NOMO-1 treated with DMSO at 0.1 percent for 48 hours (cell line): ENCODE measurements at regions not wholly inside any gene's neighbourhood (a gene's known extent, or its start where the extent isn't known, plus 50 kb on each side); places are given as distances from the start of the nearest gene placed in this dataset.
"Not testable (repeated sequence)": the region's sequence is repeated elsewhere in the genome, so short reads cannot be mapped to it uniquely, and the experiment has no call there.

ENCODE experiments used
- DNase-seq: peaks from one replicate; lab custom pipeline; 2025; ENCODE audit not compliant: unreplicated experiment; lab: John Stamatoyannopoulos, UW

DNA sequence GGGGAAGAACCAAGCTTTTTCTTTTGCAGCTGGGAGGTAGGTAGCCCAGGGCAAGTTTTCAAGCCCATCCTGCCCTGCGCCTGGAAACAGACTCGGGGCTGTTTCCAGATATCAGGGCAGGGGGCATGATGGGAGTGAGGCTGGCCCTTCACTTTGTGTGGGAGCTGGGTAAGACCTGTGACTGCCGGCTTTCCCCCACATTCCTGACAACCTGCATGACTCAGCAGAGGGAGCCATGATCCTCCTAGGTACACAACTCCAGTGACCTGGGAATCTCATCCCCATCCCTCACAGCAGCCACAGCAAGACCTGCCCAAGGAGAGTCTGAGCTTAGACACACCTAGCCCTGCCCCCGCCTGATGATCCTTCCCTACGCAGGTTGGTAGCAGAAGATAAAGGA lies 280.8 kb downstream of the SOX4 start:
- DNase-seq: no peak

DNA sequence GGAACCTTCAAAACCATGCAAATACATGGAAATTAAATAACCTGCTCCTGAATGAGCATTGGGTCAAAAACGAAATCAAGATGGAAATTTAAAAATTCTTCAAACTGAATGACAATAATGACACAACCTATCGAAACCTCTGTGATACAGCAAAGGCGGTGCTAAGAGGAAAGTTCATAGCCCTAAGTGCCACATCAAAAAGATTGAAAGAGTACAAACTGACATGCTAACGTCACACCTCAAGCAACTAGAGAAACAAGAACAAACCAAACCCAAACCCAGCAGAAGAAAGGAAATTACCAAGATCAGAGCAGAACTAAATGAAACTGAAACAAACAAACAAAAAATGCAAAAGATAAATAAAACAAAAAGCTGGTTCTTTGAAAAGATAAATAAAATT lies 283.5 kb downstream of the SOX4 start:
- not testable (repeated sequence) for DNase-seq

DNA sequence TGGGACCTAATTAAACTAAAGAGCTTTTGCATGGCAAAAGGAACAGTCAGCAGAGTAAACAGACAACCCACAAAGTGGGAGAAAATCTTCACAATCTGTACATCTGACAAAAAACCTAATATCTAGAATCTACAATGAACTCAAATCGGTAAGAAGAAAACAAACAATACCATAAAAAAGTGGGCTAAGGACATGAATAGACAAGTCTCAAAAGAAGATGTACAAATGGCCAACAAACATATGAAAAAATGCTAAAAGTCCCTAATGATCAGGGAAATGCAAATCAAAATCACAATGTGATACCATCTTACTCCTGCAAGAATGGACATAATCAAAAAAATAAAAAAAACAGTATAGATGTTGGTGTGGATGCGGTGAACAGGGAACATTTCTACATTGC lies 286.7 kb downstream of the SOX4 start:
- not testable (repeated sequence) for DNase-seq

DNA sequence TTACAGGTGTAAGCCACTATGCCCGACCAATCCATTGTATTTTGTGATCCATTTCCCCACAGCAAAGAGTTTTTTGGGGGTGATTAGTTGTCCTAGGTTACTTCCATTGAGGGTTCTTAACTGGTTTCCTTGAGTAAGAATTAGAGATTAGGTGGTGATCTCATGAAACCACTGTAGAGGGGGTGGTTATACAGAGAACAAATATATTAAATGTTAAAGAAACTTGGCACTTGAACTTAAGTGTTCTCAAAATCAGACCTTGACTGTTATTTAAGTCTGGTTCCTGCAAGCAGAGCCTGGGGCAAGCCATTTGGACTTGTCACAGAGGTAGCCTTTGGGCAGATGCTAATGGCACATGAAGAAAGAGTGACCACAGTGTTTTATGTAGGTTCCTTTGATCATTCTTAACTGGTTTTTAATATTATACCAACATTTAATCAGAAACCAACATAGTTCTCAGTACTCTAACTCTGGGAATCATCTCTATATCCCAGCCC lies 288.5 kb downstream of the SOX4 start:
- DNase-seq: no peak

DNA sequence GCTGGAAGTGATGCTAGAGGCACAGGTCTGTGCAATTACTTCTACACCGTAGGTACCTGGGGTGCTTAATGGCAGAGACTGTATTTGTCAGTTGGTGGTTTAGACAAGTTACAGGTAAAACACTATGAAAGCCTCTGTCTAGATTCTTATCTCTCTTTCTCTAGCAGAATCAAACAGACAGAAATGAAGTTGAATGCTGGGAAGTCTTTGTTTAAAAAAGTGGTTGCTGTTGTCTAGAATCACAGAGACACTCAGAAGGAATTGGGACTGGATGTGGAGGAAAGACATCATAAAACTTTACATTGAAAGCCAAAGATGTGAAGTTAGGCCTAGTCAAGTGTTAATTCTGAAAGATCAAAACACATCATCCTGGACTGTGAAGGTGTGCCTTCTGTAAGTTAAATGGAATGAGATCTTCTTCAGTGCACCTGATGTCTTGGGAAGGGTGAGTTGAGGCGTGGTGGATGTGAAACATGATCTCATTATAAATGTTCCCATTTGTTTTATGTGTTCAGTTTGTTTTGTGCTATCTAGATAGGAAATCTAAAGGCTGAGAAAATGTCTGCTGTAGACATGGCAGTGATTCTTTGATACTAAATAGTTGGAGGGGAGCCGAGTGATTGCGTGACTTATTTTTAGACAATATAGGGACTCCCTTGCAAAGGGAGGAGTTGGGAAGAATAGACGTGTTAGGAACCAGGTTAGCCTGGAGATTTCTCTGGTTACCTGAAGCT lies 290.2 kb downstream of the SOX4 start:
- DNase-seq: no peak

DNA sequence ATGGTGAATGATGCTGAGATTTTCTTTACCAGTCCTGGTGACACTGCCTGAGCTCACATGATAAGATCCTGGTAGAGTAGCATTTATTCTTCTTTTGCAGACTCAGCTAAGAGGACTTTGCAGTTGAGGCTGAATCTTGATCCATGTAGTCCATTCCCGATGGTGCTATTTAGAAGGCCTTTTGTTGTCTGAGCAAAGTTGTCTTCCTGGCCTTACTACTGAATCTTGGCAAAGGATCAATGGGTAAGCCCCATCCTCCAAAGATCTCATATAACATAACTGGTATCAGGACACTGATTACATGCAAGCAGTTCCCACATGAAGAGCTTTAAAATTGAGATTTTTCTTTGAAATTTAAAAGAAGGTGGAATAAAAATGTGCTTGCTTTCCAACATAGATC lies 291.6 kb downstream of the SOX4 start:
- DNase-seq: no peak

DNA sequence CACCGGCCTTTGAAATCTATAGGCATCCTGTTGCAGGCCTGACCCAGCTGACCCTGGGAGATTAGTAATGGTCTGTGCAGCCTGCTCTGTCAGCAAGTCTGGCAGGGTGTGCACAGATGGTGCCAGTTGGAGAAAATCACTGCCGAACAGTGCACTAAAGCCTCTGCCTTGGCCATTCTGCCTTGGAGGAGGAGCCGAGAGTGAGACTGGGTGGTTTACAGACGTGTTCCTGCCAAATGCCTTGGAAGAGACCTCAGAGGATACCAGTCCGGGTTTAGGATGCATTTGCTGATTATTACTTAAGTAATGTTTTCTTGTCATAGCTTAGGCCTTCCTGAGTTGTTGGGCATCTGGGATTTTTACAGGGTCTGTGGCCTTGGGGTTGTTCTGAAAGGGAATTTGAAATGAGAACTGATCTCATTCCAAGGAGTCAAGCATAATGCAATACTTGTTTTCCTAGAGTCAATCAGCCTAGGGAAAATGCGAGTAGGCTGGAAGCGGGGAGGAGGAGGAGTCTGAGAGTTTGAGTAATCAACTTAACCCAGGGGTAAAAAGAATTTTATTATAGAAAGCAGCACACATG lies 292.1 kb downstream of the SOX4 start:
- DNase-seq: no peak

DNA sequence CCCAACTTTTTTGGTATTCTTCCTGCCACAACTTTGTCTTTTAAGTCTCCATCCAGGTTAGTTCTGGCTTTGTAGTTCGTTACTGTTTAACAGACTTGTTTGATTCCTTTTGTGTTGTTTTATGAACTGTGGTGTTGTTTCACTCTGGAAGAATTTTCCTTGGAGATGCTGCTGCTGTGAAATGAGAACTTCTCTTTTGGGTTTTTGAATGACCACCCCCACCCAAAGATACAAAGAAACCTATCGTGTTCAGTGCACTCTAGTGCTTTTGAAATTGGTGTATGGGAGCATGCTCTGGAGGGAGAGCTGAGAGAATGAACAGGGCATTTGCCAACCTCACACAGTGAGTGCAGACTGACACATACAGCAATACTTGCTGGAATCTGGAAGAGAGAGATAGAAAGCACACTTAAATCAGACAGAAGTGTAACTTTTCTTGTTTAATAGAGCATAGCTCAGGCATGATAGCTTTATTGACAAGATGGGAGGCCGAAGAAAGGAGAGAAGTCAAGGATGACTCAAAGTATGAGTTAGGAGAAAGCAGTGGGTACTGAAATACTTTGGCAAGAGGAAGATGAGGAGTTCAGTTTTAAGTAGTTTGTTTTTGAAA lies 293.1 kb downstream of the SOX4 start:
- no peak for DNase-seq

DNA sequence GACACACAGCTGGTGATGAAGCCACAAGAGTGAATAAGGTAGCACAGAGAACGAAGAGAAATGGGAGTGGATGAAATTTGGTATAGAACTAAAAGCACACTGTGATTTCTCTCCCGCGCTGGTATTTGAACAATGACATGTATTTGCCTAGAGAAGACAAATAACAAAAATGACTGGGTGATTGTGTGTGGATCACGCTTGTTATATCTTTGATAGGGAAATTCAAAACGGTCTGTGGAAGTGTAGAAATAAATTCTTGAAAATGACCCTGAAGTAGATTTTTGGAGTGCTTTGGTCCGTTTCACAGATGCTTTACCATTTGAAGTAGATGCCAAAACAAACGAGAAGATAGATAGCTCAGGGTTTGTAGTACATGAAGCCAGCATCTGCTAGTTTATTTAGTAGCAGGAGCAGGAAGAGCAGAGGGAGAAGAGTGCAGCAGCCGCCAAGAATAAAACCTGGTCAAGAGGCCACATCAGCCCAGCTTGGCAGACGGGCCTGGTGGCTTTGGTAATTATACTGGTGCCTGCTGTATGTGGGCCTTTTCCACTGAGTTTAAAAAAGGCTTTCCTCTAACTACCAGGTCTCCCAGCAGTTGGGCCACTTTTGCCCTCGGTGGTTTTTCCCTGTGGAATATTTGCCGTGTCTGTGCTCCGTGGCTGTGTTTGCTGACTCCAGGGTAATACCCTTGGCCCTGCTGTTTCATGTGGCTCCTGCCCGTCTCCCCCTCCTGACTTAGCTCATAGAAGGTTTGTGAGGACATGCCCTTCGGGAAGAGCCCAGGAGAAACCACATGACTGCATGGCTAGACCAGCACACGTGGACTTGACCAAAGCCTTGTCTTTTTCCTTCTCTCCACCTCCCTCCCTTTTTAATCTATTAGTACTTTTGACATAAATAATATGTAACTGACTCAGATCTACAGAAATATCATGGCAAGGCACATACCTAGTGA lies 294.0 kb downstream of the SOX4 start:
- no peak for DNase-seq

DNA sequence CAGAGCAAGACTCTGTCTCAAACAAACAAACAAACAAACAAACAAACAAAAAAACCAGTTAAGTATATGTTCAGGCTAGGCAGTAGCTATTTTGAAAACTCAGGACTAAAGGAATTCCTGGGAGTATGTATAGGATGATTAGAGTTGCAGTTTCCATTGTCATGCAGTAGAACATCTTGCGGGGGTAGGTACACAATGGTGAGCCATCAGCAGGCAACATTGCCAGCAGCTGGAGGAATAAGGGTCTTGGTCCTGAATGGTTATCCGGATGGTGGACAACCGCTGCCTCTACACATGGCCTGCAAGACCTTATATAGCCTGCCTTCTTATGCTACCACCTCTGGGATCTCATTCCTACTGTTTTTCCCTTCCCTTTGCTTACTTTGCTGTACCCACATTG lies 297.5 kb downstream of the SOX4 start:
- DNase-seq: no peak

DNA sequence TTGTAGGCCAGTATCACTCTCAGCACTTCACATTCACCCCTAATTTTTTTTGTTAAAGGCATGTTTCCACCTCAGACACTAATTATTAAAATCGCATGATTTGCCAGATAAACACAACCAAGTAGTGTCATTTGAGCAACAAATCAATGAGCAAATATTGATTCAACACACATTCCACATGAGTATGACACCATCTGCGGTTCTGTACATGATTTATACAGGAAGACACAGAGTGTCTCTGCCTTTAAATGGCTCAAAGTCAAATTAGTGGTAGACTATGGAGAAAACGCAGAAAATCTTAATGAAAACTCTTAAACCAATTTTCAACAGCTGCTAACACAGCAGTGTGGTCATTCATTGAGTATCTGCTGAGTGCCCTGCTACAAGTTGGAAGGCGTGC lies 300.2 kb downstream of the SOX4 start:
- DNase-seq: no peak

DNA sequence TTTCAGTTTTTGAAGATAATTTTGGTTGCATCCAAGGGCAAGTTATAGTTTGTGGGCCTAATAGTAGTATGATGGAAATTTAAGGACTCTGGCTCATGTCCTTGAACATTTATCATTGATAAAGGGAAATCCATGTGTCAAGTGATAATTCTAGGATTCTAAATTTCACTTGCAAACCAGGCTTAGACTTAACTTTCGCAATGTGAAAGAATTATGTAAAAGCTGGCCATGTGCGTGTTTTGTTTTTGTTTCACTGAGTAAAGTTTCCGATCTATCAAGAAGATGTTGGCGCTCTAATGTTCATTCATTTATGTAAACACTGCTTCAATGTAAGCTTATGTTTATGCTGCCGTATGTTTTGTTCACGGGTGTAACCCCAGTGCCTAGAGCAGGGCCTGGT lies 302.0 kb downstream of the SOX4 start:
- DNase-seq: no peak

DNA sequence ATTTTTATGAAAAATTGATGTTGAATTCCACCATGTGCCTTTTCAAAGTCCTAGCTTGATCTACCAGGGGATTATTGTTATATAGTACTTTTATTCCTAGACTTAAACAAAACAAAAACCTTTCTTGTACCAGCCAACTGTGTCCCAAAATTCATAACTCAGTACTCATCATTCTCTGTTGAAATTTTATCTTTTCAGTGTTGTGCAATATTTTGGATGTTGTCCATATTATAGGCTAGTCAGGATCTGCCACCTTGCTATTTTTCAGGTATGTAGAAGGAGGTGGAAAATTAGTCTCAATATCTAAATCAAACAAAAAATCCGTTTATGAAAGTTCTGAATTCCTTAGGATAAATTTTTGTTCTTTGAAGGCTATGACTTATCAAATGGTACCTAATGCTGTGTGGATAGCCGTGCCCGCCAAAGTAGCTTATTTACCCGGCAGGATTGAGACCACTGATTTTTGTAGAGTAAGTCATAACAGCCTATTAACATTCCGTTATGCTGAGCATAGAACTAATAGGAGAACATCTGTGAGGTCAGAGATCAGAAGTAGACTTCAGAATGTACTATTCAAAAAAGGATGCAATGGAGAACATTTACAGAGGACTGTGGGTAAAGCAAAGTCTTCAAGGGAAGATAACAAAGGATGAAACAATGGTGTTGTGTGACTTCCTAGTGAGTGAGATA lies 304.7 kb downstream of the SOX4 start:
- DNase-seq: no peak

DNA sequence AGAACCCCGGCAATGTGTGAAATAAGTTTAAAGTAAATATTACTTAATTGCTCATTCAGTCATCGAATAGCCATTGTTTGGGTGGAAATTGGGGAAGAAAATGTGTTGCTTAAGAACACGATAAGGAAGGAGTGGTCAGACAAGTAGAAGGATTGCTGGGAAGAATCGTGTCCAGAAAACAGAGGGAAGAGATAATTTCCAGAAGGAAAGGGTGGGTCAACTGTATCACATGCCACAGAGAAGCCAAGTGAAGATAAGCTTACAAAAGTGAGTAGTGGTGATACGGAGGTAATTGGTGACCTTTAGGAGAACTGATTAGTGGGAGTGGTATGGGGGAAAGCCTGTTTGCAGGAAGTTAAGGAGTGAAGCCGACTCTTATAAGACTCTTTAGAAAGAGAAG lies 306.2 kb downstream of the SOX4 start:
- no peak for DNase-seq

DNA sequence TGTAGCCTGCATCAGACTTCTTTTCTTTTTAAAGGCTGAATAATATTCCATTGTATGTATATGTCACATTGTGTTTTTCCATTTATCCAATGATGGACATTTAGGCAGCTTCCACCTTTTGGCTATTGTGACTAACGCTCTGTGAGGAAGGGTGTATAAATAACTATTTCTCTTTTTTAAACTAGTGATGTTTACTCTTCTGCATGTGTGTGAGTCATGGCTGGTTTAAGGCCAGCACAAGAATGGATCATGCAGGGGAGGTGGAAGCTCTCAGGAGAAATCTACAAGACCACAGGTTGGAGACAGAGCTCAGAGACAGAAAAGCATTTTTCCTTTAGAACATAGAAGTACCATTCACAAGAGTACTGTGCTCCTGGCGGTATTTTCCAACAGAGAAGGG lies 307.2 kb downstream of the SOX4 start:
- no peak for DNase-seq

DNA sequence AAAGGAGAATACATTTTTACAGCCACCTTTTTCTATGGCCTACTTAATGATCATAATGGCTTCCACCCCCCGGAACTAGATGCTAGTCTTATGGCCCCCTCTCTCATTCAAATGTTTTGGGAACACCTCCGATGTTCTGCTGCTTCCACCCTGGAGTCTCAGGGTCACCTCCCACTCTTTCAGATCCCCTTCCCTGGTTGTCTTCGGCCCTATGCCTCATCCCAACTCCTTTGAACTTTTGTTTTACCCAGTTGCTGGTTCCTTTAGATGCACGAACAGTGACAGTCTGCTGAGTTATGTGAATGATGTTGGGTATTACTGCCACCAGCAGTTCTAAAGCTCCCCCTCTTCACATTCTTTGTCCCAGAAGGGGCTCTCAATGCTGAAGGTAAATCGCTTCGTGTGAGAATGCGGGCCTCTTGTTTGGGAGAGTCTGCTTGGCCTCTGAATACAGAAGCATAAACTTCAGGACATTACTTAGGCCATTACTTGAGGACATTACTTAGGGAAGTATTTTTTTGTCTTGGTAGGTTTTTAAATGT lies 309.1 kb downstream of the SOX4 start:
- no peak for DNase-seq

DNA sequence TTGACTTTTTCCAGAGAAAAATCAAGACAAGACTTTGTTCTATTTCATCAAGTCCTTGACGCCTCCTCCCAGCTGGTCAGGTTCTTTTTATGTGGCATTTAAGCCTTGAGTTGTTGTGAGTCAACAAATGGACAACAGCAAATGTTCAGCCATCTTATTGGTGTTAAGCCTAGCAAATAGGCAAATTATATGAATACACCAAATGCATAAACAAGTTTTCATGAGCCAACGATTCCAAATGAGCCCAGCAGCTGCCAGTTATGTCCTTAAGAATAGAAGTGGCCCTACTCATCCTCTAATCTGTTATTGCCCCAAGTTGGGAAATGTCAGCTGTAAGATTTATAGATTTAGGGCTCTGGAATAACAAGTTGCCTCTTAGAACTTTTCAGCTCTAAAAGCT lies 312.0 kb downstream of the SOX4 start:
- DNase-seq: no peak

DNA sequence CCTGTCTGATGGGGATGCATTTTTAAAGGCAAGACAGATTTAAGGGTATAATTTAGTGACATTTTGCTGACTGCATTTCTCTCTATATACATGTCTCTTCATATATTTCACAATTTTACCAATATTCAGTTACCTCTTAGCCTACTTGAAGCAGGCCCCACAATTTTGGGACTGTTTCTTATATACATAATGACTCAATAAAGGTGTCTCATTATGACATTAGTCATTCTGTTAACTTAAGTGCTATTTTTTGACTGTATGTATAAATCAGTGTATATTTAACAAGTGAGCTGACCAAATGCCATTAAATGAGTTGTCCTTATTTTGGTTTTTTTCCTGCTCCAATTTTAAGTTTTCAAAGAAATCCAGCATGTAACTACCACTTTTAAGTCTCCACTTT lies 313.3 kb downstream of the SOX4 start:
- DNase-seq: no peak

DNA sequence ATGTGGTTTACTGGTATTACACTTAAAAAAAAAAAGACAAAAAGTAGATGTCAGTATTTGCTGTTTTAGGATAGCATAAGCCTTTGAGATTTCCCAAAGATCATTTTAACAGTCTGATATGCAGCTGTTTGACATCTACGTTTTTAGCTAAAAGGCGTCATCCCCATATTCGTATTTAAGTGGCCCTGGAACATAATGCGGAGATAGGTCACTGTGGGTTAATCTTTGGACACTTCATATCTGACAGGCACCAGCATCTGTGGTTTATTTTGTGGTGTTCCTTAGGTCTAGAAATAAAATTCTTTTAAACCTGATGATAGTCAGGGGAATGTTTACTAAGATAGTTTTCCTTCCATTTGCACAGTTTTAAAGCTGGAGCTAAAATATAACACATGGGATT lies 313.7 kb downstream of the SOX4 start:
- no peak for DNase-seq

DNA sequence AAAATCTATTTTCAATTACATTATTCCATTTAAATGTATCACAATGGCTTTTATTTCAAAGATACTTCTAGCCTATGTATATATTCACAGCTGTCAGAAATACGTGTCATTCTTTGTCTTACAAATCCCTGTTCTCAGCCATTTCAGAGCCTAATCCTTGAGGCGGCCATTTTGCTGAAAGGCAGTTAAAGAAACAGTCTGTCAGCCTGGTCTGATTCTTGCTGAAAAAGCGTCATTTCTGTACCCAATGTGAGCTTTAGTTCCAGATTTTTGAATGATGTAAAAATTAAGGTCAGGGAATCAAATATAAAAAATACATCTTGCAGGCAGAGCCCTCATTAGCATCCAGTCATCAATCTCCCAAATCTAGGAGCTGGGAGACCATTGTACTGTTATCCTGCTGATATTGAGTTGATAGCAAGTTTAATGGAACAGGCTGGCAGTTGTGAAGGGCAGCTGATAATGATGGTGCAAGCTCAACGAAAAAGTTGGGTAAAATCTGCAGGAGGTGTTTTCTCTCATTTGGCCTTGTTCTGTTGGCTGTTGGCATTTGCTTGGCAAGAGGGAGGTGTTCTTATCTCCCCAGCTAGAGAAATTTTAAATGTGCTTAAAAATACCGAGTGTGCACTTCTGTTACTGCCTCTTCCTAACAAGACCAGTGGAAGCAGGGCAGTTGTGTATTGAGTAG lies 314.8 kb downstream of the SOX4 start:
- DNase-seq: no peak
